ENCODE measurements at regions not wholly inside any gene's neighbourhood (a gene's known extent, or its start where the extent isn't known, plus 50 kb on each side); places are given as distances from the start of the nearest gene placed in this dataset.

- TF ChIP-seq, protein P1, sequence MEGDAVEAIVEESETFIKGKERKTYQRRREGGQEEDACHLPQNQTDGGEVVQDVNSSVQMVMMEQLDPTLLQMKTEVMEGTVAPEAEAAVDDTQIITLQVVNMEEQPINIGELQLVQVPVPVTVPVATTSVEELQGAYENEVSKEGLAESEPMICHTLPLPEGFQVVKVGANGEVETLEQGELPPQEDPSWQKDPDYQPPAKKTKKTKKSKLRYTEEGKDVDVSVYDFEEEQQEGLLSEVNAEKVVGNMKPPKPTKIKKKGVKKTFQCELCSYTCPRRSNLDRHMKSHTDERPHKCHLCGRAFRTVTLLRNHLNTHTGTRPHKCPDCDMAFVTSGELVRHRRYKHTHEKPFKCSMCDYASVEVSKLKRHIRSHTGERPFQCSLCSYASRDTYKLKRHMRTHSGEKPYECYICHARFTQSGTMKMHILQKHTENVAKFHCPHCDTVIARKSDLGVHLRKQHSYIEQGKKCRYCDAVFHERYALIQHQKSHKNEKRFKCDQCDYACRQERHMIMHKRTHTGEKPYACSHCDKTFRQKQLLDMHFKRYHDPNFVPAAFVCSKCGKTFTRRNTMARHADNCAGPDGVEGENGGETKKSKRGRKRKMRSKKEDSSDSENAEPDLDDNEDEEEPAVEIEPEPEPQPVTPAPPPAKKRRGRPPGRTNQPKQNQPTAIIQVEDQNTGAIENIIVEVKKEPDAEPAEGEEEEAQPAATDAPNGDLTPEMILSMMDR (conservative IDR thresholded peaks at IDR 0.05 in 1 of 2, IDR thresholded peaks at IDR 0.05 in 1 of 2; ENCODE audit: low read depth in 1 of 2, low read length in 2 of 2), result no peak
- no peak for TF ChIP-seq EZH2 (IDR thresholded peaks at IDR 0.05; ENCODE audit: low read length, missing control alignments)
Measured at GRCh38 chr3:153614140-153614539, 452.1 kb downstream of the RAP2B start.

Measured in fibroblast of lung (primary cell).